IMR-90 (cell line): ENCODE measurements at regions not wholly inside any gene's neighbourhood (a gene's known extent, or its start where the extent isn't known, plus 50 kb on each side); places are given as distances from the start of the nearest gene placed in this dataset.

ENCODE experiments used
- ATAC-seq: fragments of 200-7000 bp; cut with Tn5 transposase; 2 replicates; pipeline ENCODE4 v1.9.1; 2020; ENCODE audit warnings: low read depth, mild to moderate bottlenecking, moderate library complexity
- BruUV-seq: library from RNA; stranded (reverse); fragments of 400-500 nt; replicated peaks from 2 replicates; lab custom pipeline; 2021; lab: Mats Ljungman, UMichigan
- CTCF ChIA-PET: fragments of 300-600 bp; formaldehyde crosslinking; extraction: SDS; loops from one replicate; lab custom pipeline; 2021; ENCODE audit warnings: antibody characterized with exemption; lab: Yijun Ruan, JAX
- POLR2A ChIA-PET: fragments of 300-600 bp; sonication (Branson Sonifier 250); formaldehyde crosslinking; loops from one replicate; lab custom pipeline; 2022; ENCODE audit warnings: antibody characterized with exemption; ENCODE audit not compliant: unreplicated experiment; lab: Charles Lee
- DNase-seq: peaks from one replicate; pipeline ENCODE4 v3.0.0; 2013
- H2AFZ ChIP-seq: replicated peaks from 2 replicates; pipeline ENCODE3; 2013; ENCODE audit warnings: low read length, mild to moderate bottlenecking; ENCODE audit not compliant: poor library complexity
- H2AK5ac ChIP-seq: 2 replicates; pipeline ENCODE4 v1.6.1; 2013; ENCODE audit warnings: low read depth, low read length, inconsistent platforms
- H2AK9ac ChIP-seq: replicated peaks from 2 replicates; pipeline ENCODE3; 2013; ENCODE audit warnings: mild to moderate bottlenecking, low read depth, low read length, moderate library complexity; ENCODE audit not compliant: poor library complexity
- H2BK120ac ChIP-seq: 2 replicates; pipeline ENCODE4 v1.6.1; 2013; ENCODE audit warnings: low read depth, low read length, inconsistent platforms
- H2BK15ac ChIP-seq: 3 replicates; pipeline ENCODE4 v1.6.1; 2013; ENCODE audit warnings: low read depth, low read length, inconsistent platforms
- H2BK20ac ChIP-seq: 2 replicates; pipeline ENCODE4 v1.6.1; 2013; ENCODE audit warnings: low read depth, mild to moderate bottlenecking, inconsistent platforms, low read length, moderate library complexity
- H2BK5ac ChIP-seq: 2 replicates; pipeline ENCODE4 v1.6.1; 2013; ENCODE audit warnings: mild to moderate bottlenecking, low read depth, low read length, inconsistent platforms; ENCODE audit not compliant: poor library complexity, severe bottlenecking
- H3K14ac ChIP-seq: replicated peaks from 2 replicates; pipeline ENCODE4 v1.6.1; 2013; ENCODE audit warnings: low read depth, low read length, inconsistent platforms
- H3K18ac ChIP-seq: 2 replicates; pipeline ENCODE4 v1.6.1; 2013; ENCODE audit warnings: low read depth, low read length, control low read depth
- H3K23ac ChIP-seq: 2 replicates; pipeline ENCODE4 v1.6.1; 2013; ENCODE audit warnings: low read depth, low read length, inconsistent platforms
- H3K27ac ChIP-seq: 2 replicates; pipeline ENCODE4 v1.5.1; 2013; ENCODE audit warnings: mild to moderate bottlenecking, control low read depth, low read length; ENCODE audit not compliant: insufficient read depth
- H3K27me3 ChIP-seq: 2 replicates; pipeline ENCODE4 v1.6.1; 2013; ENCODE audit warnings: low read length; ENCODE audit not compliant: control insufficient read depth, insufficient read depth
- H3K36me3 ChIP-seq: 2 replicates; pipeline ENCODE4 v1.6.1; 2013; ENCODE audit warnings: low read length, mixed read lengths; ENCODE audit not compliant: control insufficient read depth, insufficient read depth
- H3K4ac ChIP-seq: 2 replicates; pipeline ENCODE4 v1.6.1; 2013; ENCODE audit warnings: low read depth, low read length, inconsistent platforms
- H3K4me1 ChIP-seq: 2 replicates; pipeline ENCODE4 v1.6.1; 2013; ENCODE audit warnings: low read length, mixed read lengths; ENCODE audit not compliant: control insufficient read depth, insufficient read depth
- H3K4me2 ChIP-seq: 2 replicates; pipeline ENCODE4 v1.6.1; 2013; ENCODE audit warnings: low read depth, mild to moderate bottlenecking, control low read depth, low read length, moderate library complexity
- H3K4me3 ChIP-seq: 2 replicates; pipeline ENCODE4 v1.5.1; 2013; ENCODE audit warnings: low read depth, mild to moderate bottlenecking, control low read depth, low read length, moderate library complexity; ENCODE audit not compliant: insufficient read depth
- H3K56ac ChIP-seq: 2 replicates; pipeline ENCODE4 v1.6.1; 2013; ENCODE audit warnings: low read length, inconsistent platforms; ENCODE audit not compliant: insufficient read depth; ENCODE audit errors: extremely low read depth
- H3K79me1 ChIP-seq, 2 experiments: 2 replicates each; pipeline ENCODE4 v1.6.1; 2013; ENCODE audit warnings: low read length in 2 of 2, inconsistent platforms in 1 of 2, low read depth in 1 of 2
- H3K9ac ChIP-seq: 2 replicates; pipeline ENCODE4 v1.6.1; 2013; ENCODE audit warnings: low read depth, low read length, control low read depth
- H3K9me1 ChIP-seq: 2 replicates; pipeline ENCODE4 v1.6.1; 2013; ENCODE audit warnings: low read length, inconsistent platforms; ENCODE audit not compliant: insufficient read depth
- H3K9me3 ChIP-seq: 2 replicates; pipeline ENCODE4 v1.6.1; 2013; ENCODE audit warnings: low read length; ENCODE audit not compliant: control insufficient read depth, insufficient read depth
- H4K20me1 ChIP-seq: 2 replicates; pipeline ENCODE4 v1.6.1; 2013; ENCODE audit warnings: low read length, inconsistent platforms; ENCODE audit not compliant: insufficient read depth
- H4K5ac ChIP-seq: 2 replicates; pipeline ENCODE4 v1.6.1; 2013; ENCODE audit warnings: mild to moderate bottlenecking, low read depth, low read length, control low read depth
- H4K8ac ChIP-seq, 2 experiments: 2 replicates each; pipeline ENCODE4 v1.6.1; 2013; ENCODE audit warnings: low read depth in 2 of 2, low read length in 2 of 2, control low read depth in 1 of 2, inconsistent platforms in 1 of 2
- H4K91ac ChIP-seq: 2 replicates; pipeline ENCODE4 v1.6.1; 2013; ENCODE audit warnings: low read depth, low read length, inconsistent platforms; ENCODE audit not compliant: insufficient read depth
- USF2 ChIP-seq: fragments of 150-350 bp; IDR thresholded peaks from 2 replicates; pipeline ENCODE4 v1.6.1; 2017; ENCODE audit warnings: mild to moderate bottlenecking, antibody characterized with exemption, low read length, low read depth
- WGBS, 2 experiments: methylation state at CpG; one replicate each; pipeline versions ENCODE4 v1.1.5 to v1.1.7; 2013; ENCODE audit warnings: missing lambda C conversion rate in 2 of 2; ENCODE audit not compliant: insufficient read length in 1 of 2; ENCODE audit errors: extremely low coverage in 2 of 2; 5-methylcytosine and 5-hydroxymethylcytosine counted together
- dilution Hi-C: fragments of 300-500 bp; cut with HindIII; formaldehyde crosslinking; loops from one replicate; pipeline ENCODE4 v1.14.3; 2018; ENCODE audit warnings: low sequenced_read_pairs; ENCODE audit not compliant: unreplicated experiment
- in situ Hi-C: fragments of 300-500 bp; cut with MboI; formaldehyde crosslinking; loops from 3 replicates; pipeline ENCODE4 v1.14.3; 2019; ENCODE audit warnings: low sequenced_read_pairs, inconsistent platforms, mixed read lengths
- intact Hi-C: fragments of 100-400 bp; cut with micrococcal nuclease; formaldehyde crosslinking; loops from 2 replicates; pipeline ENCODE4 v1.10.0; 2022

GRCh38 chr16:77002644-77003043 is 188.3 kb upstream of the MON1B start:
- no peak for DNase-seq
- no peak overlapping the region for H4K5ac ChIP-seq
- H3K14ac ChIP-seq = no peak overlapping the region
- no TSS peak for BruUV-seq
- no peak overlapping the region for H4K91ac ChIP-seq
- no peak overlapping the region for H2BK15ac ChIP-seq
- no peak overlapping the region for H3K27ac ChIP-seq
- no peaks in the 10 kb centered on the region for H3K79me1 ChIP-seq
- no peak overlapping the region for H2BK5ac ChIP-seq
- H2AFZ ChIP-seq = no peak overlapping the region
- dilution Hi-C loops = no loop called here
- H3K9ac ChIP-seq = no peak overlapping the region
- ChIA-PET POLR2A (no interaction called here), CTCF (no interaction called here)
- in situ Hi-C loops = no loop called here
- no peak overlapping the region for H3K4me3 ChIP-seq
- no peak overlapping the region for H4K8ac ChIP-seq
- no peaks in the 10 kb centered on the region for H3K27me3 ChIP-seq
- H3K18ac ChIP-seq = no peak overlapping the region
- no peaks in the 10 kb centered on the region for H3K9me1 ChIP-seq
- no peaks in the 10 kb centered on the region for H4K20me1 ChIP-seq
- H3K4me1 ChIP-seq = no peaks in the 10 kb centered on the region
- H2AK5ac ChIP-seq = no peak overlapping the region
- H2BK20ac ChIP-seq = no peak overlapping the region
- intact Hi-C loops = no loop called here
- H2BK120ac ChIP-seq = no peak overlapping the region
- peaks cover 11% of the 10 kb centered on the region for H3K9me3 ChIP-seq
- no peak overlapping the region for H3K4ac ChIP-seq
- WGBS, 2 experiments = no CpG with 5 or more reads among the region's 4 CpGs
- H3K23ac ChIP-seq = no peak overlapping the region
- no peak overlapping the region for H3K56ac ChIP-seq
- no peak overlapping the region for H3K4me2 ChIP-seq
- H3K36me3 ChIP-seq = no peaks in the 10 kb centered on the region
- H2AK9ac ChIP-seq = no peak overlapping the region
- no peak for ATAC-seq
- no peak for TF ChIP-seq USF2
